ENCODE measurements at regions not wholly inside any gene's neighbourhood (a gene's known extent, or its start where the extent isn't known, plus 50 kb on each side); places are given as distances from the start of the nearest gene placed in this dataset.

- TF ChIP-seq CTCF (IDR thresholded peaks at IDR 0.05; ENCODE audit: low read depth, low read length, missing input control) (no peak), TAF1 (conservative IDR thresholded peaks at IDR 0.05) (no peak), REST (IDR thresholded peaks at IDR 0.05) (no peak), YY1 (IDR thresholded peaks at IDR 0.05) (no peak), SP1 (IDR thresholded peaks at IDR 0.05) (no peak), NR2F2 (IDR thresholded peaks at IDR 0.05) (no peak), EGR1 (IDR thresholded peaks at IDR 0.05; ENCODE audit: low read depth in 2 of 2) (no peak), GABPA (IDR thresholded peaks at IDR 0.05 in 1 of 2, conservative IDR thresholded peaks at IDR 0.05 in 1 of 2) (no peak)
Observed at GRCh38 chr11:92453055-92453454, 228.4 kb downstream of the FAT3 start.

Measured in liver (tissue), 3 donors.